Glutamatergic neuron (in vitro differentiated cells): ENCODE measurements at regions not wholly inside any gene's neighbourhood (a gene's known extent, or its start where the extent isn't known, plus 50 kb on each side); places are given as distances from the start of the nearest gene placed in this dataset.

Source experiments
- DNase-seq: peaks from one replicate; pipeline ENCODE4 v3.0.0; 2022
- H3K27ac Mint-ChIP-seq: one replicate; pipeline ENCODE4 v1.8.0; 2020; ENCODE audit warnings: mild to moderate bottlenecking, mixed read lengths, inconsistent platforms; ENCODE audit not compliant: unreplicated experiment
- H3K27me3 Mint-ChIP-seq: one replicate; pipeline ENCODE4 v1.8.0; 2020; ENCODE audit warnings: mild to moderate bottlenecking, moderate library complexity, mixed read lengths, inconsistent platforms; ENCODE audit not compliant: unreplicated experiment
- H3K36me3 Mint-ChIP-seq: one replicate; pipeline ENCODE4 v1.8.0; 2020; ENCODE audit warnings: mild to moderate bottlenecking, mixed read lengths, inconsistent platforms; ENCODE audit not compliant: unreplicated experiment
- H3K4me1 Mint-ChIP-seq: one replicate; pipeline ENCODE4 v1.8.0; 2020; ENCODE audit warnings: mild to moderate bottlenecking, low read depth, mixed read lengths, inconsistent platforms; ENCODE audit not compliant: unreplicated experiment
- H3K4me3 Mint-ChIP-seq: one replicate; pipeline ENCODE4 v1.8.0; 2020; ENCODE audit warnings: mild to moderate bottlenecking, mixed read lengths, inconsistent platforms; ENCODE audit not compliant: unreplicated experiment
- H3K9me3 Mint-ChIP-seq: one replicate; pipeline ENCODE4 v1.8.0; 2020; ENCODE audit warnings: mild to moderate bottlenecking, moderate library complexity, mixed read lengths, inconsistent platforms; ENCODE audit not compliant: unreplicated experiment
- CTCF ChIP-seq: fragments of 200-600 bp; sonication (generic); IDR thresholded peaks from one replicate; pipeline ENCODE4 v1.5.0; 2021; ENCODE audit not compliant: partially characterized antibody, unreplicated experiment

- no peak for TF ChIP-seq CTCF
- Mint-ChIP-seq H3K4me3 (no peak overlapping the region), H3K27me3 (peaks cover 24% of the 10 kb centered on the region), H3K27ac (no peak overlapping the region), H3K36me3 (peaks cover 16% of the 10 kb centered on the region), H3K9me3 (peaks cover 7% of the 10 kb centered on the region), H3K4me1 (peaks cover 17% of the 10 kb centered on the region)
- no peak for DNase-seq
These were observed 113.7 kb upstream of the NSMCE3 start for GRCh38 chr15:29383367-29383766.

GRCh38 chr15:29382862-29383261, 113.2 kb upstream of the NSMCE3 start:
- DNase-seq, result no peak
- no peak for TF ChIP-seq CTCF
- H3K9me3 Mint-ChIP-seq, result peaks cover 7% of the 10 kb centered on the region
- peaks cover 16% of the 10 kb centered on the region for H3K36me3 Mint-ChIP-seq
- H3K4me3 Mint-ChIP-seq, result no peak overlapping the region
- peaks cover 19% of the 10 kb centered on the region for H3K4me1 Mint-ChIP-seq
- H3K27ac Mint-ChIP-seq, result no peak overlapping the region
- H3K27me3 Mint-ChIP-seq, result peaks cover 24% of the 10 kb centered on the region

- peaks cover 24% of the 10 kb centered on the region for H3K27me3 Mint-ChIP-seq
- peaks cover 7% of the 10 kb centered on the region for H3K9me3 Mint-ChIP-seq
- peak overlapping the region; percentile 85 for H3K27ac Mint-ChIP-seq
- H3K4me3 Mint-ChIP-seq, result peak overlapping the region; percentile 22
- DNase-seq, result no peak
- H3K36me3 Mint-ChIP-seq, result peaks cover 13% of the 10 kb centered on the region
- no peak for TF ChIP-seq CTCF
- peaks cover 30% of the 10 kb centered on the region for H3K4me1 Mint-ChIP-seq
These were observed 110.8 kb upstream of the NSMCE3 start for GRCh38 chr15:29380466-29380865.

GRCh38 chr15:29379647-29380046, 110.0 kb upstream of the NSMCE3 start:
- peaks cover 27% of the 10 kb centered on the region for H3K4me1 Mint-ChIP-seq
- peaks cover 5% of the 10 kb centered on the region for H3K9me3 Mint-ChIP-seq
- no peak for TF ChIP-seq CTCF
- peaks cover 6% of the 10 kb centered on the region for H3K36me3 Mint-ChIP-seq
- peak; percentile 40 for DNase-seq
- peak overlapping the region; percentile 93 for H3K27ac Mint-ChIP-seq
- peaks cover 18% of the 10 kb centered on the region for H3K27me3 Mint-ChIP-seq
- H3K4me3 Mint-ChIP-seq, result peak overlapping the region; percentile 64

- Mint-ChIP-seq H3K4me3 (no peak overlapping the region), H3K9me3 (peaks cover 3% of the 10 kb centered on the region), H3K27me3 (peaks cover 3% of the 10 kb centered on the region), H3K4me1 (peaks cover 27% of the 10 kb centered on the region), H3K36me3 (no peaks in the 10 kb centered on the region), H3K27ac (peak overlapping the region; percentile 11)
- DNase-seq, result no peak
- TF ChIP-seq CTCF, result no peak
These were observed 107.5 kb upstream of the NSMCE3 start for GRCh38 chr15:29377161-29377560.
